SK-N-SH (cell line): ENCODE measurements at regions not wholly inside any gene's neighbourhood (a gene's known extent, or its start where the extent isn't known, plus 50 kb on each side); places are given as distances from the start of the nearest gene placed in this dataset.
"Not testable (repeated sequence)": the region's sequence is repeated elsewhere in the genome, so short reads cannot be mapped to it uniquely, and the experiment has no call there.

ENCODE experiments used
- CTCF ChIP-seq: fragments of 200-600 bp; sonication (generic); IDR thresholded peaks from 2 replicates; pipeline ENCODE4 v1.6.1; 2017; ENCODE audit warnings: antibody characterized with exemption, mild to moderate bottlenecking, moderate library complexity
- NFIC ChIP-seq: IDR thresholded peaks from 2 replicates; pipeline ENCODE4 v1.4.0; 2012; ENCODE audit warnings: borderline replicate concordance
- POLR2AphosphoS5 ChIP-seq: IDR thresholded peaks from 2 replicates; pipeline ENCODE4 v1.6.1; 2012; ENCODE audit warnings: low read depth, low read length

DNA sequence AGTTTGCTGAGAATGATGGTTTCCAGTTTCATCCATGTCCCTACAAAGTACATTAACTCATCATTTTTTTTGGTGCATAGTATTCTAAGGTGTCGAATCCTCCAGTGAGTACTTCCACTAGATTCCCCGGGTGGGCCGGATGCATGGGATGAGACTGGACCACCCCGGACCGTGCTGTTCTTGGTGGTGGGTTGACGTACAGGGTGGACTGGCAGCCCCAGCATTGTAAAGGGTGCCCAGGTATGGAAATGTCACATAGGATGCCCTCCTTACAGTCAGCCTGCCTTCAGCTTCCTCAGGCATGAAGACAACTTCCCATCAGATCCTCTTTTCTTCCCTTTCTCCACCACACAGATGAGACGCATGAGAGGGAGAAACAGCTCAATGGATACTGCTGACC, 3916.1 kb upstream of the OR11H1 start:
- TF ChIP-seq POLR2AphosphoS5, CTCF, NFIC: not testable (repeated sequence)
